ENCODE measurements at regions not wholly inside any gene's neighbourhood (a gene's known extent, or its start where the extent isn't known, plus 50 kb on each side); places are given as distances from the start of the nearest gene placed in this dataset.

GRCh38 chr1:36622741-36623648, 140.3 kb upstream of the CSF3R start:
- no peak for ATAC-seq
- TF ChIP-seq ZNF8 (CRISPR knock-in tag; IDR thresholded peaks at IDR 0.05) (no peak), CREB5 (CRISPR knock-in tag; IDR thresholded peaks at IDR 0.05; ENCODE audit: low read depth) (no peak), CSDC2 (CRISPR knock-in tag; IDR thresholded peaks at IDR 0.05) (no peak), TCF4 (CRISPR knock-in tag; IDR thresholded peaks at IDR 0.05; ENCODE audit: borderline replicate concordance) (no peak), ESRRG (CRISPR knock-in tag; IDR thresholded peaks at IDR 0.05) (no peak), ARNTL (CRISPR knock-in tag; IDR thresholded peaks at IDR 0.05; ENCODE audit: borderline replicate concordance, low read depth) (no peak), BACH2 (CRISPR knock-in tag; IDR thresholded peaks at IDR 0.05; ENCODE audit: borderline replicate concordance) (no peak), ZNF565 (CRISPR knock-in tag; conservative IDR thresholded peaks at IDR 0.05; ENCODE audit: low read depth) (no peak), PATZ1 (CRISPR knock-in tag; IDR thresholded peaks at IDR 0.05; ENCODE audit: borderline replicate concordance) (no peak), ZNF70 (CRISPR knock-in tag; IDR thresholded peaks at IDR 0.05) (no peak), ZC3H10 (CRISPR knock-in tag; IDR thresholded peaks at IDR 0.05) (no peak), PPARA (CRISPR knock-in tag; IDR thresholded peaks at IDR 0.05; ENCODE audit: borderline replicate concordance) (no peak), GLIS3 (CRISPR knock-in tag; IDR thresholded peaks at IDR 0.05) (no peak), ISL1 (CRISPR knock-in tag; IDR thresholded peaks at IDR 0.05) (no peak), TSHZ2 (CRISPR knock-in tag; IDR thresholded peaks at IDR 0.05) (no peak), RARB (CRISPR knock-in tag; IDR thresholded peaks at IDR 0.05) (no peak), ZFP3 (CRISPR knock-in tag; IDR thresholded peaks at IDR 0.05) (no peak), ZFP30 (CRISPR knock-in tag; IDR thresholded peaks at IDR 0.05) (no peak), CSRNP3 (CRISPR knock-in tag; IDR thresholded peaks at IDR 0.05) (no peak), POU6F1 (CRISPR knock-in tag; IDR thresholded peaks at IDR 0.05; ENCODE audit: borderline replicate concordance, low read depth) (no peak)

- ATAC-seq = no peak
- TF ChIP-seq RARB (CRISPR knock-in tag; IDR thresholded peaks at IDR 0.05) = no peak
- no peak for TF ChIP-seq ZNF70 (CRISPR knock-in tag; IDR thresholded peaks at IDR 0.05)
- no peak for TF ChIP-seq PATZ1 (CRISPR knock-in tag; IDR thresholded peaks at IDR 0.05; ENCODE audit: borderline replicate concordance)
- no peak for TF ChIP-seq ZNF8 (CRISPR knock-in tag; IDR thresholded peaks at IDR 0.05)
- TF ChIP-seq SNAI2 (CRISPR knock-in tag; IDR thresholded peaks at IDR 0.05) = no peak
- TF ChIP-seq CSRNP3 (CRISPR knock-in tag; IDR thresholded peaks at IDR 0.05) = no peak
- no peak for TF ChIP-seq ZFP3 (CRISPR knock-in tag; IDR thresholded peaks at IDR 0.05)
Observed at GRCh38 chr1:36621531-36621930, 138.8 kb upstream of the CSF3R start.
